ENCODE measurements at regions not wholly inside any gene's neighbourhood (a gene's known extent, or its start where the extent isn't known, plus 50 kb on each side); places are given as distances from the start of the nearest gene placed in this dataset.

DNA sequence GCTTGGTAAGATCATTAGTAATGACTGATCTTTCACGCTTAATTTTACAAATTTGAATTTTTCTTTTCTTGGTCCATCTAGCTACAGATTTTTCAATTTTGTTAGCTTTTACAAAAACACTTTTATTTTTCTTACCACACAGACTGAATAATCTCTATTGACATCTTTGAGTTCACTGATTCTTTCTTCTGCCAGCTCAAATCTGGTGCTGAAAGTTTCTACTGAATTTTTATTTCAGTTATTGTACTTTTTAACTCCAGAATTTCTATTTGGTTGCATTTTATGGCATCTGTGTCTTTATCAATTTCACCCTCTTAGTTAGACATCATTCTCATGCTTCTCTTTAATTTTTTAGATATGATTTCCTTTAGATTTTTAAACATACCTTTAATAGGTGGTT, 584.7 kb downstream of the LMO4 start:
- in situ Hi-C loops (cut with MboI; ENCODE audit: low pct_unique_long_range_greater_than_20kb, low sequenced_read_pairs) = no loop called here

DNA sequence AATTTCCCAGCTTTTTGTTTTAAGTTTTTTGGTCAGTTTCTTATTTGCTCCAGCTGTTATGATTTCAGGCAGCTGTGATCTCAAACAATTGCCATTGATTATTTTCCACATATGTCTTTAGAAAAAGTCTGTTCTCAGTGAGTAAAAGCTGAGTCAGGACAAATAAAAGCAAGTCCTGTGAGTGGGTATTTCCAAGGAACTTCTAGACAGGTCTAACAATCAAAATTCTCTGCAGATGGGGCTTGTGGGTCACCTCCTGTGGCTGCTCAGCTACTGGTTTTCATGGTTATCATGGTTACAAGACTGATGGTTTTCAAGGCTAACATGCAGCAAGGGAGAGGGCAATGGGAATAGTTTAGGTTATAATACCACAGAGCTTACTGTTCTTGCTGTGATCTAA, 585.7 kb downstream of the LMO4 start:
- in situ Hi-C loops (cut with MboI; ENCODE audit: low pct_unique_long_range_greater_than_20kb, low sequenced_read_pairs) = no loop called here
- no peak for DNase-seq

More for the DNA sequence above, 584.7 kb downstream of the LMO4 start:
- DNase-seq = no peak

DNA sequence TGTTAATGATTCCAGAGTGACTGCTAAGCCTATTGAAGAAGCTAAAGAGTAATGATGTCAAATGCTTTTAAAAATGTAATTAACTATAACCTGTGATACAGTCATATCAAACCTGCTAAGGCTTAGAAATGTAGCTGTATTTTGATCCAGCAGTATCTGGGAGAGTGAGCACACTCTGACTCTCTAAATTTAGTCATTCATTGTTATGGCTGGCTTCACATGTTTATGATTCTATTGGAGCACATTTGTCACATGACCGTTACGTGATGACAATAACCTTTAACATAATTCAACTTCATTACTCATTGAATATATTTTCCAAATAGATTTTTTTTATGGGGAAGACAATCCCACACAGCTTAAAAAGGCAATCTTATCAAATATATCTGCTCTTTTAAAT, 587.1 kb downstream of the LMO4 start:
- no peak for DNase-seq
- in situ Hi-C loops (cut with MboI; ENCODE audit: low pct_unique_long_range_greater_than_20kb, low sequenced_read_pairs) = no loop called here

DNA sequence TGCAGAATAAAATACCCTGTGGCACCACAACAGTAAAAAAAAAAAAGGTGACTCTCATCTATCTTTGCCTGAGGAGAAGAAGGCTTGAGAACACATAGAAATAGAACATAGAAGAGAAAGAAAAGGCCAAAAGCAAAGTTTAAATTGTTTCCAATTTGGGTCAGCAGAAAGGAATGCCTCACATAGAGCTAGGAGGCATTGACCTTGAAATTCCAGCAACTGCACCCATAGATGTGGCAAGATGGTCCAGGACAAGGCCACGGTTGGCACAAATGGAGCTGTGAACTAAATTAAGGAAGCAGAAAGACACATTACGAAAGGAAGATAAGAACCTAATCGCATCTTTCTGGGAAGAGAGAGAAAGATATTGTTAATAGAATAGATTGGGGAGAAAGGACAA, 588.3 kb downstream of the LMO4 start:
- DNase-seq = no peak
- in situ Hi-C loops (cut with MboI; ENCODE audit: low pct_unique_long_range_greater_than_20kb, low sequenced_read_pairs) = no loop called here

DNA sequence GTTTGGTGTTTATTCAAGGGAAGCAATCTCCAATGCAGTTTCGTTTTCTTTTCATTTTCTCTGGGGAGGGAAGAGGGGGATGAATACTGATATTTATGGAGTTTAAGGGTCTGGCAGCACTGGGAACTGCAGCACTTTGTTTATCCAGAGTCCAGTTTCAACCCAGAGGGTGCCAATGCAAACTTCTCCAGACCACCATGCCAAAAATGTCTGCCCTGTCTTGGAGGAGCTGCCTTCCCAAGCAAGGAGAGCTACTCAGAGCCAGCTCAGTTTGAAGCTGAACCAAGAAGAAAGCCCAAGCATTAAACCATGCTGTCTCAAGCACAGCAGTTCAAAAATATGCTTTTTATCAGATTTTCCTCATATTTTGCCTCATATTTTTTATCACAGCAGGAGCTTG, 589.7 kb downstream of the LMO4 start:
- in situ Hi-C loops (cut with MboI; ENCODE audit: low pct_unique_long_range_greater_than_20kb, low sequenced_read_pairs) = no loop called here
- no peak for DNase-seq

DNA sequence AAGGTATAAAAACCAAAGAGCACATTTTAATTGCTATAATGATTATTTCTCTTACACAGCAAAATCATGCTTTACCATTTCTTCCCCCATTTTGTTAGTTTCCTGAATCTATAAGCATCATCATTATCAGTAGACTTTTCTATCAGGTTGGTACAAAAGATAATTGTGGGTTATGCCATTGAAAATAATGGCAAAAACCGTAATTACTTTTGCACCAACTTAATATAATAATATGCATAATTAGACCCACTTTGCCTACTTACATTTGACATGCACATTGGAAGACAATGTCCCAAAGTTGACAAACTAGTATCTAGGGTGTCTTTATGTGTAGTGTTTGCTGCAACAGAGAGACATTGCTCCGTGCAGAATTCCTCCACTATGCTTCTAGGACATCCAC, 594.2 kb downstream of the LMO4 start:
- in situ Hi-C loops (cut with MboI; ENCODE audit: low pct_unique_long_range_greater_than_20kb, low sequenced_read_pairs) = no loop called here
- DNase-seq = no peak

DNA sequence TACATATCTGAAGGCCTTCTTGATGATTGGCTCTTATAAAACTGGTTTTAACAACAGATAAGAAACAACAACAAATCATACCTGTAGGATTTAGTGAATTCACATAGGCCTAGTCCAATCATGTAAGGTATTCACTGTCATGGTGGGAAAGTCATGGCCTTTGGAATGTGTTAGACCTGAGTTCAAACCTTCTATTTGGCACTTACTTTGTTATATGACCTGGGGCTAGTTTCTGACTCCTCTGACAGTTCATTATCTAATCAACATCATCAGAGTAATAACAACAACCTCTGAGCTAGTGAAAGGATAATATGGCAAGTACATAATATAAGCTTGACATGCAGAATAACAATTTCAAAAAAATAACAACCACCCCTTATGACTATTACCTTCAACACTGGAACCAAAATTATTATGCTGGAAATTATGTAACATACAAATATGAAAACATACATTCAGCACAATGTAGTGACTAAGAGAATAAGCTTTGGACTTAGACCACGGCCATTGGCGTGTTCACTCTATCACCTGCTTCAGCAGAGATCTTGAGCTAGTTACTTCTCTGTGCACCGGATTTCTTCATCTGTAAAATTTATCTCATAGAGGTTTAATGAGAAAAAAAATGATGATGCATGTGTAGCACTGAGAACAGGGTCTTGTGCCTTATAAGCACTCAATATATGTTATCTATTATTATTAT, 597.6 kb downstream of the LMO4 start:
- DNase-seq = no peak
- in situ Hi-C loops (cut with MboI; ENCODE audit: low pct_unique_long_range_greater_than_20kb, low sequenced_read_pairs) = loop anchor here (25.0 kb wide), 1 partner anchor 789 kb away; no protein-coding TSS in a partner anchor

DNA sequence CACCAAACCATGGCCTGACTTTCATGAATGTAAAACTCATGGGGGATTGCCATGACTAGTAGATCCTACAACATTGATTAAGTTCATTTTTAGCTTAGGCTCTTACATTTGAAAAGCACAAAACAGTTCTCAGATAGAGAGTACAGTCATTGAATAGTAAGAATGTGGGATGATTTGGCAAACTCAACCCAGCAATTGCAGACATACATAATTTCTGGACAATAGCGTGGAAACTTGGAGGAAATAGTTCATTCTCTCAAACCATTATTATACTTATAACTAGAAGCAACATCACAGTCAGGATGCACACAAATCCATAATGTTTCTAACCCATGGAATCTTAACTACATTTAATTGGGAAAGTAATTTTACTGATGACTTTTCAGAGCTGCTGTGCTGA, 598.2 kb downstream of the LMO4 start:
- in situ Hi-C loops (cut with MboI; ENCODE audit: low pct_unique_long_range_greater_than_20kb, low sequenced_read_pairs) = loop anchor here (25.0 kb wide), 1 partner anchor 790 kb away; no protein-coding TSS in a partner anchor
- DNase-seq = no peak

DNA sequence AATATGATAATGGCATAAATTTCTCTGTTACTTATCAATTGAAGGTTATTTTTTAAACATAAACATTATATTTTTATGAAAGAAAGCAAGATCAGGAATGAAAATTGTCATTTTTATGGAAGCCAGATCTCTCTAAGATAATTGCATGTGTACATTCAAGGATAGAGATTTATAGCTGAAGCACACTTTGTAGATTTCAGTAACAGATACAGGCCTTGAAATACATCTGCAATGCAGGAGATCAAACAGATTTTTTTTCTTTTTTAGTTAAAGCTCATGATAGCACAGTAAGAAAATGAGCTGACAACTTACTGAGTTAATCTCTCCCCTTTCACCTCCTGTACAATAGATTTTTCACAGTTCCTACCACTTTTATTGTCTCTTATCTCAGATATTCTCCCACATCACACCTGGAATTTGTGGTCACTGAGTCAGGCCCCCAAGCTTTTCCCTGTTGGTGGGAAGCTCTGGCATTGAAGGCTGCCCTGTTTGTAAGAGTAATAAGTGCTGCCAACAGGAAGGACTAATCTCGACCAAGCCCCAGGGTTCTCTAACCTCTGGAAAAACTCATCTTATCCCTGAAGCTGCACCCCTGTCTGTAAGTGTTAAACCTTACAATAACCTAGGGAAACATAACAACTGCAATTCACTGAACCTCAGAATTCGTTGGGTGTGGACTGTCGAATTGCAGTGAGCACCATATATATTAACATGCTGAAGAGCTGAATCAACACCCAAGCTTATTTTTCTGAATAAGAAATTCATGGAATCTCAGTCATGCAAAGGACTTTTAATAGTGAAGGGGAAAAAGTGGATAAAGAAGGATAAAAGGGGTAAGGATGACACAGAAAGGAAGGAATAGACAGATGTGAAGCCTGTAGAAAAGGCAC, 599.0 kb downstream of the LMO4 start:
- in situ Hi-C loops (cut with MboI; ENCODE audit: low pct_unique_long_range_greater_than_20kb, low sequenced_read_pairs) = loop anchor here (25.0 kb wide), 1 partner anchor 790 kb away; no protein-coding TSS in a partner anchor
- DNase-seq = no peak

DNA sequence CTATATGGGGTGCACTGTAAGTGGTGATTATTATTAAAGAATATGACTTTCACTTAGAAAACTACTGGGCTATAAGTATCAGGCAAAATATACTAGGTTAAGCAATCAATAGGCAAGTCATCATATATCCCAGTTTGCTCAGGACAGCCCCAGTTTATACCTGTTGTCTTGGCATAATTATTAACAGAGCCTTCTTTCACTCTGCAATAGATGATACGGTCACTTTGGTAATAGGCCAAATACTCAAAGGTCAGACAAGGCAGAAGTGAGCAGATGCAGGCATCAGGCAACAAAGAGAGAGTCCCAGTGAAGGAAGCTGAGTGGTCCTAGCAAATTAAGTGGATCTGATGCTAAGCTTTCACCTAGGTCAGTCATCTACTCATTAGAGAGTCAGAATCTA, 599.9 kb downstream of the LMO4 start:
- DNase-seq = no peak
- in situ Hi-C loops (cut with MboI; ENCODE audit: low pct_unique_long_range_greater_than_20kb, low sequenced_read_pairs) = loop anchor here (25.0 kb wide), 1 partner anchor 791 kb away; no protein-coding TSS in a partner anchor

DNA sequence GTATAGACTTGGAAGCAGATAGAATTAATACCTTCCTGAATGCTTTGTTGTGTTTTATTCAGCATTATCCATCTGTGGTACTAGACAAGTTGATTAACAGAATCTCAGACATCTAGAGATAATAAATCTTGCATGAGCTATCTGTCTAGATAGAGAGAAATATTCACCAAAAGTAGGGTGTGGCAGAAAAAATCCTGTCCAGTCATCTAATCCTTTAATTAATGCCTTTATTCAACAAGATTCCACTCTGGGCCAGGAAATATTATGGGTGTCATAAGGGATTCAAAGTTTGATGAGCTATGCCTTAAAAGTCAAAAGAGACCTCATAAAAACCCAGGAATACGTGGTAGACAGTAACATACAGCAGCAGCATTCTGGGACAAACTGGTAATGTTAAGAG, 601.2 kb downstream of the LMO4 start:
- DNase-seq = no peak
- in situ Hi-C loops (cut with MboI; ENCODE audit: low pct_unique_long_range_greater_than_20kb, low sequenced_read_pairs) = loop anchor here (25.0 kb wide), 1 partner anchor 793 kb away; no protein-coding TSS in a partner anchor

DNA sequence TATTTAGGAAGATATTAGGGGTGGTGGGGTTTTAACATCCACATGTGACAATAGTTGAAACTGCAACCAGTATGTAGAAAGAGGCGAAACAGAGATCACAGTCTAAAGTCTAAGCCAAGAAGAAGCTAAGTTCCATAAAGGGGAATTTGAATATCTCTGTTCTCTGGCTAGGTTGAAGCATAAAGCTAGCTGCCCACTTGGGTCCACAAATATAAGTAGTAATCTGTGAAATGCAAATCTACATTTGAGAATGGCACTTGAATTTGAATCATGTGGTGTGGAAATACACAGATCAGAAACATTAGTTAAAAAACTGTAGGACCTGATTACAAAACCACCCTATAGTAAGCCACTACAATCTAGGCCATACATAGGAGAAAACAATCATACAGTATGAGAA, 602.1 kb downstream of the LMO4 start:
- no peak for DNase-seq
- in situ Hi-C loops (cut with MboI; ENCODE audit: low pct_unique_long_range_greater_than_20kb, low sequenced_read_pairs) = loop anchor here (25.0 kb wide), 1 partner anchor 793 kb away; no protein-coding TSS in a partner anchor

DNA sequence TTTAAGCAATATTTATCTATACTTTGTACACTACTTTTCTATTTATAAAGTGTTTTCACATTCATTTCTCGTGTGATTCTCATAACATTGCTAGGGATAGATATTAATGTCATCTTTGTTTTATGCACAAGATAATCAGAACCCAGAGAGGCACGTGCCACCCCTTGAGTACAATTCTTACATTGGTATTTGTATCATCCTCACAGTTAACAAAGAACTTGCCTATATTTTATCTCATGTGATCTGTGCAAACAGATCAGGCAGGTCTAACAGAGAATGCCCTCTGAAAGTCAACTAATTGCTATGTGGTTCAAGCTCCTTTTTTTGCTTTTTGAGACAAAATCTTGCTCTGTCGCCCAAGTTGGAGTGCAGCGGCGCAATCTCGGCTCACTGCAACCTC, 604.5 kb downstream of the LMO4 start:
- in situ Hi-C loops (cut with MboI; ENCODE audit: low pct_unique_long_range_greater_than_20kb, low sequenced_read_pairs) = loop anchor here (25.0 kb wide), 1 partner anchor 796 kb away; no protein-coding TSS in a partner anchor
- DNase-seq = no peak

DNA sequence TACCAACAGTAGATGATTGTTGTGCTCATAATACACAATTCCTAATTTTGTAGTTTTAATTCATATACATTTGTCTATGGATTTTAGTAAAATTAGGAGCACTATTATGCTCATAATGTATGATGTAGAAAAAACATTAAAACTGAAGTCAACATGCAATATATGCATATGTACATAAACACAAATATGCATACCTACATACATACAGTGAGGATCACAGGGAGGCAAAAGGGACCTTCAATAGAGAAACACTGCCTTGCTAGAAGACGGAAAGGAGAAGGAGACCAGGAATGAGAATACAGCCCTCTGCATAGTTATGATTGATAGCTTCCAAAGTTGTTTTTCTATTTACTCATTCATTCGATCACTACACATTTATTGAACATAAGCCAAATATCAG, 606.5 kb downstream of the LMO4 start:
- no peak for DNase-seq
- in situ Hi-C loops (cut with MboI; ENCODE audit: low pct_unique_long_range_greater_than_20kb, low sequenced_read_pairs) = loop anchor here (25.0 kb wide), 1 partner anchor 798 kb away; no protein-coding TSS in a partner anchor

DNA sequence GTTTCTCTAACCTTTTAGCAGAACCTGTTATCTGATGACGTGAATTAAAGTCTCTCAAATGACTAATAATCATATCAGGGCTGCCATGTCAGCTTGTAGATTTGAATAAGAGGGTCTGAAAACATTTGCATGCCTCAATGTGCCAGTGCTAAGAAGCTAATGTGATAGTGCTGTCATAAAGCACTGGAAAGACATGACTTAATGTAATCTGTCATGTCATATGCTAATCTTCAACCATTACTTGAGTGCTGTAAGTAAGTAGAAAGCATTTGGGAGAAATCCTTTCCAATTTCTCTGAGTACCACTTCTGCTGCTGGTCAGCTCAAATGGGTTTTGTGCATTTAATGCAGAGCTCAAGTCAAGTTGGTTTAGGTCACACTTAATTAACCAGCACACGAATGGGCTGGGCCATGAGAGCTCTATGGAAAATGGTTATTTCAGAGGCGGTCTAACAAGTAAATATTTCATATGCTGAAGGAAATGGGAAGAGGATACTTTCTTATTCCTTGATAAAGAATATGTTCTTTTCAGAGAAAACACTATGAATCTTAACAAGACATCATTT, 609.2 kb downstream of the LMO4 start:
- no peak for DNase-seq
- in situ Hi-C loops (cut with MboI; ENCODE audit: low pct_unique_long_range_greater_than_20kb, low sequenced_read_pairs) = loop anchor here (25.0 kb wide), 1 partner anchor 801 kb away; no protein-coding TSS in a partner anchor

DNA sequence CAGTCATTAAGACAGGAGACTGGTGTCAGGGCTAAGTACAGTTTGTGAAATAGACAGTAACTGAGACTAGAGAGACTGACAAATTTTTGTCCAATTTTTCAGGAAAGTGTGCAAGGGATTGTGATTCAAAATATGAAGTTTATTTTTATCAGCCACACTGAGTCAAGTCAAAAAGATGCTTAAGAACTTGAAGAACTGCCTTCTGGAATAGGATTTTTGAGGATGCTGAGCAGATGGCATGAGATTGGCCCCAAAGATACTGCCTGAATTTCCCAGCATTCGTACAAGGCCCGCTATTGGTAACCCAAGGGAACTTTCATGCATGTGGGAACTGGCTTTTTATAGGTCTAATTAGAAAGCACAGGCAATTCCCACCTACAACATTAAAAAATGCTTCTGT, 610.0 kb downstream of the LMO4 start:
- in situ Hi-C loops (cut with MboI; ENCODE audit: low pct_unique_long_range_greater_than_20kb, low sequenced_read_pairs) = loop anchor here (25.0 kb wide), 1 partner anchor 801 kb away; no protein-coding TSS in a partner anchor
- no peak for DNase-seq

DNA sequence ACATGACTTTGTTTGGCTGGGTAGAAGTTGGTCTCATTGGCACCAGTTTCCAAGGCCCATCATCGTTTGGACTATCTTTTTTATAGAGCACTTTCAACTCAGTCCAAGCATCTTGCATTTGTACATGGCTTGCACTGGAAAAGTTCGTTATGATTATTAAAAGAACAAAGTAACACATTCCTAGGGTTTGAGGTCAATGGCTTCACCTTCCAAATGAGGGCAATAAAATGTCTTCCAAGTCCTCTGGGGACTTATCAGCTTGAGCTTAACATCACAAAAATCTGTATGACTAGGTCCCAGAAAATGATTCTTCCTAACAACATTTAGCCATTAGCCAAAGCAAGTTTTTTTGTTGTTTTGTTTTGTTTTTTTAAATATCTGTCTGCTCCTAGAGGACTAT, 610.8 kb downstream of the LMO4 start:
- in situ Hi-C loops (cut with MboI; ENCODE audit: low pct_unique_long_range_greater_than_20kb, low sequenced_read_pairs) = loop anchor here (25.0 kb wide), 1 partner anchor 802 kb away; no protein-coding TSS in a partner anchor
- DNase-seq = no peak

DNA sequence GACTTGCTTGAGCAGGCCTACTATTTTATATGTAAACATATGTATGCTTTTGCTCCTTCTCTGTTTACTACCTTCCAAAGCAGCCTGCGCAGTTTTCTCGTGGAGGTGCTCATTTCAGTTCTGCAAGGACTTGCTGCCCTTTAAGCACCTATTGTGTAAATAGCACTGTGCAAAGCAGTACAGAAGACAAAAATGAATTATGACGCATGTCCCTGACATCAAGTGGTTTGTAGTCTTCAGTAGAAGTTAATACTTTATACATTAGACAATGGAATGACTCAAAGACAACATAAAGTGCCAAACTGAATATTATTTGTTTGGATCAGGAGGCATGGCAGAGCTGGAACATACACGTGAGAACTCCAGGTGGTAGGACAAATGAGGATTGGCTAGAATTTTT, 611.7 kb downstream of the LMO4 start:
- in situ Hi-C loops (cut with MboI; ENCODE audit: low pct_unique_long_range_greater_than_20kb, low sequenced_read_pairs) = loop anchor here (25.0 kb wide), 1 partner anchor 803 kb away; no protein-coding TSS in a partner anchor
- no peak for DNase-seq

DNA sequence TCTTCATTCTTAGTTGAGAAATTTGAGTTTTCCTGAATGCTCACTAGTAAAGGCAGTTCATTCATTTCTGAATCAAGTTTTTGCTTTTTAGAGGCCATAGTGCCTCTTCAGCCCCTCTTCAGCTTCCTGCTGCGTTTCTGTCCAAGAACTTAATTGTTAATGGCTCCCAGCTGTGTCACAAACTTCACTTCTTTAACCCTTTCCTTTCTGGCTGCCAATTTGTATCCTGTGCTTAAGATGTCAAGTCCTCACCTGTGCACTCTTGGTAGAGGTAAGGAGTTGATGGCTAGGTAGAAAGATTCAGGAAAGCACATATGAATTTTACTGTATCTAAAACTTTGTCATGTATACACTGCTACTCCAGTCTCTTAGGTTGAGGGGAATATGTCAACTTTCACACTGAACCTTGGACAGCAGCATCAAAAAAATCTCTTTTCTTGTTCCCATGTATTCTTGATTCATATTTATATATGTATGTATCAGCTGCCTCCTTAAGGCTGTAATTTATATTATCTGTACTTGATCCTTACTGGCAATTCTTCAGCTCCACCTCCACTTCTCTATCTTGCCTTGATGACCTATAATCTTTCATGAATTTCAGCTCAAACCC, 612.8 kb downstream of the LMO4 start:
- in situ Hi-C loops (cut with MboI; ENCODE audit: low pct_unique_long_range_greater_than_20kb, low sequenced_read_pairs) = loop anchor here (25.0 kb wide), 1 partner anchor 804 kb away; no protein-coding TSS in a partner anchor
- no peak for DNase-seq
